ENCODE measurements at regions not wholly inside any gene's neighbourhood (a gene's known extent, or its start where the extent isn't known, plus 50 kb on each side); places are given as distances from the start of the nearest gene placed in this dataset.

GRCh38 chr20:22951966-22952365 lies 83.1 kb upstream of the SSTR4 start:
- H3F3A ChIP-seq (ENCODE audit: low read depth): no peaks in the 10 kb centered on the region
- no peak overlapping the region for H2AFZ ChIP-seq (replicated peaks)
- H3K27me3 Mint-ChIP-seq (ENCODE audit: insufficient read depth, low read depth): peaks cover 2% of the 10 kb centered on the region
- no peak overlapping the region for H3K9ac ChIP-seq
- H3K9me3 Mint-ChIP-seq: no peaks in the 10 kb centered on the region
- no peaks in the 10 kb centered on the region for H3K79me2 ChIP-seq (ENCODE audit: low read depth)
- H3K27ac ChIP-seq: no peak overlapping the region
- H3K27me3 ChIP-seq: no peaks in the 10 kb centered on the region
- H3K4me2 ChIP-seq: no peak overlapping the region
- no peak overlapping the region for H3K4me3 Mint-ChIP-seq
- H3K36me3 ChIP-seq: no peaks in the 10 kb centered on the region
- no peaks in the 10 kb centered on the region for H3K9me3 ChIP-seq (ENCODE audit: low read depth)
- H3K4me1 Mint-ChIP-seq: no peaks in the 10 kb centered on the region
- TF ChIP-seq EZH2phosphoT487 (IDR thresholded peaks at IDR 0.05) (no peak), EZH2 (IDR thresholded peaks at IDR 0.05) (no peak)
- TF ChIP-seq, protein P1, sequence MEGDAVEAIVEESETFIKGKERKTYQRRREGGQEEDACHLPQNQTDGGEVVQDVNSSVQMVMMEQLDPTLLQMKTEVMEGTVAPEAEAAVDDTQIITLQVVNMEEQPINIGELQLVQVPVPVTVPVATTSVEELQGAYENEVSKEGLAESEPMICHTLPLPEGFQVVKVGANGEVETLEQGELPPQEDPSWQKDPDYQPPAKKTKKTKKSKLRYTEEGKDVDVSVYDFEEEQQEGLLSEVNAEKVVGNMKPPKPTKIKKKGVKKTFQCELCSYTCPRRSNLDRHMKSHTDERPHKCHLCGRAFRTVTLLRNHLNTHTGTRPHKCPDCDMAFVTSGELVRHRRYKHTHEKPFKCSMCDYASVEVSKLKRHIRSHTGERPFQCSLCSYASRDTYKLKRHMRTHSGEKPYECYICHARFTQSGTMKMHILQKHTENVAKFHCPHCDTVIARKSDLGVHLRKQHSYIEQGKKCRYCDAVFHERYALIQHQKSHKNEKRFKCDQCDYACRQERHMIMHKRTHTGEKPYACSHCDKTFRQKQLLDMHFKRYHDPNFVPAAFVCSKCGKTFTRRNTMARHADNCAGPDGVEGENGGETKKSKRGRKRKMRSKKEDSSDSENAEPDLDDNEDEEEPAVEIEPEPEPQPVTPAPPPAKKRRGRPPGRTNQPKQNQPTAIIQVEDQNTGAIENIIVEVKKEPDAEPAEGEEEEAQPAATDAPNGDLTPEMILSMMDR (IDR thresholded peaks at IDR 0.05): no peak
- no peaks in the 10 kb centered on the region for H4K20me1 ChIP-seq (ENCODE audit: low read depth)
- no peak overlapping the region for H3K27ac Mint-ChIP-seq
- no peak for DNase-seq (ENCODE audit: low spot score)
- H3K36me3 Mint-ChIP-seq: no peaks in the 10 kb centered on the region
- H3K4me1 ChIP-seq: no peaks in the 10 kb centered on the region
- H3K4me3 ChIP-seq: no peak overlapping the region

GRCh38 chr20:22954661-22955060 lies 80.5 kb upstream of the SSTR4 start:
- peaks cover 4% of the 10 kb centered on the region for H3K27me3 Mint-ChIP-seq (ENCODE audit: insufficient read depth, low read depth)

GRCh38 chr20:22958390-22958789 lies 76.7 kb upstream of the SSTR4 start:
- peaks cover 2% of the 10 kb centered on the region for H3K9me3 Mint-ChIP-seq
- H3K36me3 ChIP-seq: no peaks in the 10 kb centered on the region
- H3K9ac ChIP-seq: no peak overlapping the region
- H3K36me3 Mint-ChIP-seq: no peaks in the 10 kb centered on the region
- H3K27ac Mint-ChIP-seq: no peak overlapping the region
- H3K79me2 ChIP-seq (ENCODE audit: low read depth): no peaks in the 10 kb centered on the region
- no peak overlapping the region for H3K27ac ChIP-seq
- no peaks in the 10 kb centered on the region for H3K9me3 ChIP-seq (ENCODE audit: low read depth)
- H3K4me1 Mint-ChIP-seq: peaks cover 7% of the 10 kb centered on the region
- DNase-seq (ENCODE audit: low spot score): no peak
- H3F3A ChIP-seq (ENCODE audit: low read depth): no peaks in the 10 kb centered on the region
- no peak for TF ChIP-seq EZH2 (IDR thresholded peaks at IDR 0.05)
- TF ChIP-seq, protein P1 (IDR thresholded peaks at IDR 0.05): no peak
- no peak for TF ChIP-seq EZH2phosphoT487 (IDR thresholded peaks at IDR 0.05)
- H3K27me3 ChIP-seq: no peaks in the 10 kb centered on the region
- no peak overlapping the region for H3K4me3 ChIP-seq
- peaks cover 7% of the 10 kb centered on the region for H3K4me1 ChIP-seq
- H3K4me3 Mint-ChIP-seq: no peak overlapping the region
- H2AFZ ChIP-seq (replicated peaks): no peak overlapping the region
- H3K4me2 ChIP-seq: no peak overlapping the region
- no peaks in the 10 kb centered on the region for H4K20me1 ChIP-seq (ENCODE audit: low read depth)
- H3K27me3 Mint-ChIP-seq (ENCODE audit: insufficient read depth, low read depth): peaks cover 4% of the 10 kb centered on the region

More at GRCh38 chr20:22954661-22955060, 80.5 kb upstream of the SSTR4 start:
- Histone ChIP-seq H3K4me1 (no peaks in the 10 kb centered on the region), H3K79me2 (ENCODE audit: low read depth) (no peaks in the 10 kb centered on the region), H3K27ac (no peak overlapping the region), H3F3A (ENCODE audit: low read depth) (no peaks in the 10 kb centered on the region), H3K9me3 (ENCODE audit: low read depth) (no peaks in the 10 kb centered on the region), H3K36me3 (no peaks in the 10 kb centered on the region), H2AFZ (replicated peaks) (no peak overlapping the region), H3K27me3 (no peaks in the 10 kb centered on the region), H3K9ac (no peak overlapping the region), H4K20me1 (ENCODE audit: low read depth) (no peaks in the 10 kb centered on the region), H3K4me3 (no peak overlapping the region), H3K4me2 (no peak overlapping the region)
- no peaks in the 10 kb centered on the region for H3K36me3 Mint-ChIP-seq
- no peaks in the 10 kb centered on the region for H3K4me1 Mint-ChIP-seq
- no peak overlapping the region for H3K4me3 Mint-ChIP-seq
- TF ChIP-seq EZH2phosphoT487 (IDR thresholded peaks at IDR 0.05): no peak
- TF ChIP-seq, protein P1 (IDR thresholded peaks at IDR 0.05): no peak
- TF ChIP-seq EZH2 (IDR thresholded peaks at IDR 0.05): no peak
- peaks cover under 1% of the 10 kb centered on the region for H3K9me3 Mint-ChIP-seq
- no peak for DNase-seq (ENCODE audit: low spot score)
- H3K27ac Mint-ChIP-seq: no peak overlapping the region
